ENCODE measurements at regions not wholly inside any gene's neighbourhood (a gene's known extent, or its start where the extent isn't known, plus 50 kb on each side); places are given as distances from the start of the nearest gene placed in this dataset.

- peak overlapping the region; percentile 9 for H3K27ac Mint-ChIP-seq (ENCODE audit: unreplicated experiment)
- no peak for DNase-seq (ENCODE audit: low read depth, low spot score)
- no peaks in the 10 kb centered on the region for H3K4me1 Mint-ChIP-seq
- no peak overlapping the region for H3K4me3 Mint-ChIP-seq
- H3K36me3 Mint-ChIP-seq (ENCODE audit: low read depth), result no peaks in the 10 kb centered on the region
- no peak for TF ChIP-seq CTCF (conservative IDR thresholded peaks at IDR 0.05)
- H3K27me3 Mint-ChIP-seq (ENCODE audit: low read depth), result no peaks in the 10 kb centered on the region
- H3K9me3 Mint-ChIP-seq, result no peaks in the 10 kb centered on the region
Observed at GRCh38 chr14:83533734-83534133, 1996.2 kb upstream of the FLRT2 start.

- Mint-ChIP-seq H3K27ac (ENCODE audit: unreplicated experiment) (no peak overlapping the region), H3K27me3 (ENCODE audit: low read depth) (no peaks in the 10 kb centered on the region), H3K36me3 (ENCODE audit: low read depth) (no peaks in the 10 kb centered on the region), H3K4me3 (no peak overlapping the region), H3K4me1 (no peaks in the 10 kb centered on the region), H3K9me3 (no peaks in the 10 kb centered on the region)
- TF ChIP-seq CTCF (conservative IDR thresholded peaks at IDR 0.05), result no peak
- DNase-seq (ENCODE audit: low read depth, low spot score), result no peak
Observed at GRCh38 chr14:83534995-83535394, 1994.9 kb upstream of the FLRT2 start.

GRCh38 chr14:83535444-83535843, 1994.5 kb upstream of the FLRT2 start:
- H3K27ac Mint-ChIP-seq (ENCODE audit: unreplicated experiment), result no peak overlapping the region
- H3K4me3 Mint-ChIP-seq, result no peak overlapping the region
- no peaks in the 10 kb centered on the region for H3K36me3 Mint-ChIP-seq (ENCODE audit: low read depth)
- no peaks in the 10 kb centered on the region for H3K9me3 Mint-ChIP-seq
- no peaks in the 10 kb centered on the region for H3K27me3 Mint-ChIP-seq (ENCODE audit: low read depth)
- no peaks in the 10 kb centered on the region for H3K4me1 Mint-ChIP-seq
- DNase-seq (ENCODE audit: low read depth, low spot score), result no peak
- no peak for TF ChIP-seq CTCF (conservative IDR thresholded peaks at IDR 0.05)

- Mint-ChIP-seq H3K4me1 (no peaks in the 10 kb centered on the region), H3K27me3 (ENCODE audit: low read depth) (no peaks in the 10 kb centered on the region), H3K27ac (ENCODE audit: unreplicated experiment) (no peak overlapping the region), H3K9me3 (no peaks in the 10 kb centered on the region), H3K36me3 (ENCODE audit: low read depth) (no peaks in the 10 kb centered on the region), H3K4me3 (no peak overlapping the region)
- no peak for DNase-seq (ENCODE audit: low read depth, low spot score)
- no peak for TF ChIP-seq CTCF (conservative IDR thresholded peaks at IDR 0.05)
Observed at GRCh38 chr14:83541147-83541546, 1988.8 kb upstream of the FLRT2 start.

- TF ChIP-seq CTCF (conservative IDR thresholded peaks at IDR 0.05), result no peak
- H3K4me1 Mint-ChIP-seq, result peaks cover 10% of the 10 kb centered on the region
- no peaks in the 10 kb centered on the region for H3K36me3 Mint-ChIP-seq (ENCODE audit: low read depth)
- no peaks in the 10 kb centered on the region for H3K9me3 Mint-ChIP-seq
- no peaks in the 10 kb centered on the region for H3K27me3 Mint-ChIP-seq (ENCODE audit: low read depth)
- DNase-seq (ENCODE audit: low read depth, low spot score), result no peak
- H3K27ac Mint-ChIP-seq (ENCODE audit: unreplicated experiment), result no peak overlapping the region
- no peak overlapping the region for H3K4me3 Mint-ChIP-seq
Observed at GRCh38 chr14:83548061-83548839, 1981.7 kb upstream of the FLRT2 start.
